ENCODE measurements at regions not wholly inside any gene's neighbourhood (a gene's known extent, or its start where the extent isn't known, plus 50 kb on each side); places are given as distances from the start of the nearest gene placed in this dataset.
"Not testable (repeated sequence)": the region's sequence is repeated elsewhere in the genome, so short reads cannot be mapped to it uniquely, and the experiment has no call there.

DNA sequence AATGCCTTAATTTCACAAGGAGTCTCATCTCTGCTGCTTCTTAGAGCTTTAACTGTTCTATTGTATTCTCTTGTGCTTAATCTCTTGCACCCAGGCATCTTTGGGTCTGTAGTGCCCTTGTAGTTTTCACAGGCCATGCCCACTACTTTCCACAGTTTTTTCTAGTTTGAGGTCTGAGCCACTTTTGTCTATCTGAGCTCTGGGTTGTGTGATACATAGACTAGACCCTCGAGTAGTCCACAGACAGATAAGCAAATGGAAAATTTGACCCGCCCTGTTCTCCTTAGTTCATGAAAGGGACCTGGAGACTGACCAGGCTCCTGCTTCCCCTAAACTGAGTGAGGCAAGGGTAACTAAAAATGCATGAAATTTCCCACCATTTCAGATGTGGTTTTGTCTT is 466.8 kb upstream of the ZEB2 start:
- no peak for DNase-seq (ENCODE audit: low spot score)

DNA sequence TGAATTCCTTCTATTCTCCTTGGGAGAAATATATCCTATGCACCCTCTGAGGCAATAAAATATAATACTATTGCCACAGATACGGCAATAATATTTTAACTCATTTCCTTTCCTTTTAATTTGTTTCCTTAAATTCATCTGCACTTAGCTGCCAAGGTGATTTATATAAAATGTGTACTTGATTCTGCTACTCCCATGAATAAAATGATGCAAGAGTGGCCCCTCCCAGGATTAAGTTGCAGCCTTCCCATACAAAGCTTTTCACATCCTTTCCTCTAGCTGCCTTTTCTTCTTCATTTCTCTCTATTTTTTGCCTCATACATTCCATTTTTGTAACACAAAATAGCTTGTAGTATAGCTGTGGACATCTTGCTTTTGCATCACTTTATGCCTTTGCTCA is 464.1 kb upstream of the ZEB2 start:
- no peak for DNase-seq (ENCODE audit: low spot score)

DNA sequence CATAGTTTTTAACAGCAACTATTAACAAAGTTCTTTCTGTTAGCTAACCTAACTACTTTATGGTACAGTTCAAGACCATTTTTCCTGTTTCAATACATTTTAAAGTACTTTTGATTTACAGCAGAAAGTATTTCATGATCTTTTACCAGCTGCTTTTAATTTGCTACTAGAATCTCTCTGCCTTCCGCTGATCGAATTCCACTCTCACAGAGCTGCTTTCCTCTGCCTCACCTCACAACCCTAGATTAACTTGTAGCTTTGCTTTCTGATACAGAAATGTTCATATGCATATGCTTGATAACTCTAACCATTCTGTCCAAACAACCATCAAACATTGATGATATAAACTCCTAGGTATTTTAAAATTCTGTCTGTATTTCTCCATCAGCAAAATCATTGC is 463.2 kb upstream of the ZEB2 start:
- DNase-seq (ENCODE audit: low spot score), result no peak

DNA sequence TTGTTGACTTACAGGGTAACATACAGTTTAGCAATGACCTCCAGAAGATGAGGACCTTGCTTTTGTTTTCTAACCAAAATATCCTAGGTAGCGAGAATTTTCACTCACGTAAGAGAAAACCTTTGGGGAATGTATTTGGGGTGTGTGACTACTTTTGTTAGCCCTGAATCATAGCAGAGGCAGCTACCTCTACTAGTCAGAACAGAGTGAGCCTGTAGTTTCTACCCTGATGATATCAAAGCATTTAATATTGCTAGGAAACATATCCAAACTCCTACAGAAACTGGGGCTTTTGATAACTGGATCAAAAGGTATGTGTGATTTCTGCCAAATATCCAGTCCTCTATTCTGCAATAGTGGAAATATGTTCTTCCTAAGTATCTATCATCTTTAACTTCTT is 462.6 kb upstream of the ZEB2 start:
- no peak for DNase-seq (ENCODE audit: low spot score)

DNA sequence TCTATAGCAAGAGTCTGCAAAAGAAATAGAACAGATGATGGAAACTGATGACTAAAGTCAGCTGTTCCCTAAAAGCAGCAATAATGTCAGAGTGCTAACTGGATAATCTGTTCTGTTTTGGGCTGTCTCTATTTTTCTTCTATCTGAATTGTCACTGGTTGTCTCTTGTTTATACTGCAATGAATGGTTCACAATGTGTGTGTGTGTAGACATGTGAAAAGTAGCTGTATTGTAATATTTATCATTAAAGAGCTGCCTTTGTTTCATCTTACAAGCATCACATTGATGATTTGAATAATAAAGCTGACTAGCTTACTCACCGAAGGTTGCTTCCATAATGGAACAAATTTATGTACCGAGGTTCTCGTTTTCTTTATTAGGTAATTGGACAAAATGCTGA is 456.0 kb upstream of the ZEB2 start:
- DNase-seq (ENCODE audit: low spot score), result no peak

DNA sequence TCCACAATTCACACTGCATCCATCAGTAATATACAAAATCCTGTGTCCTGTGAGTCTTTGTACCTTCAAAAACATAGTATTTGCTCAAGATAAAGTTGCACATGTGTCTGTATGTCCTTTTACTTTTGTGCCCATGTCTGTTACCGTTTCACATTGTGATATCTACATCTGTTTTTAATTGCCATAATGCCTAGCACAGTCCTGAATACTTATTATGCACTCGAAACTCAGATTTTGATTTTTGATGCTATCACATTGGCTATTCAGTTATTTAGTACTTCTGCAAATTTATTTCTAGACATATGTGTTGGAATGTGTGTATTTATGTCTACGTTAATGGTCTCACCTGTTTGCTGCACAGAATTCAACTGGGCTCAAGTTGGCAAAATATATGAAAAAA is 452.8 kb upstream of the ZEB2 start:
- DNase-seq (ENCODE audit: low spot score), result no peak

DNA sequence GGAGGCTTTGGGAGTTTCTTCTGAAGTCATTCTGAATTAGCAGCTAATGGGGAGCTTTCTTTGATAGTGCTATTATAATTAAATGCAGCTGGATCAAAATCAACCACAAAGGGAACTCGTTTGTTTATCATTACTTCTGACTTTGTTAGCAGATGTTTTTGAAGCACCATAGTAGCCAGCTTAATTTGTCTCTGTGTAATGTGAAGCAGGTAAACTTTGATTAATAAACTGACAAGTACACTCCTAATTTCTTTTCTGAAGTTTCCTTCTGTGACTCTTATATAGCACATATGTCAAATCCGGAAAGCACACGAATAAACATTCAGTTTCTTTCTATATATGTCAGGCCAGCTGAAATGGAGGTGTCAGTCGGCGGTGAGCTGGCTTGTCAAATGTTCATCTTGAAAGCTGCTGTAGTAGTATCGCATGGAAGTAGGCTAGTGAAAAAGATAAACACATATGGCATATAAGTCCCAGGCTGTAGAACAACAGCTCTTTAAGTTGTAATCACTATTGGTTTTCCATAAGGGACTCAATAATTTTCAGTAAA is 451.9 kb upstream of the ZEB2 start:
- no peak for DNase-seq (ENCODE audit: low spot score)

DNA sequence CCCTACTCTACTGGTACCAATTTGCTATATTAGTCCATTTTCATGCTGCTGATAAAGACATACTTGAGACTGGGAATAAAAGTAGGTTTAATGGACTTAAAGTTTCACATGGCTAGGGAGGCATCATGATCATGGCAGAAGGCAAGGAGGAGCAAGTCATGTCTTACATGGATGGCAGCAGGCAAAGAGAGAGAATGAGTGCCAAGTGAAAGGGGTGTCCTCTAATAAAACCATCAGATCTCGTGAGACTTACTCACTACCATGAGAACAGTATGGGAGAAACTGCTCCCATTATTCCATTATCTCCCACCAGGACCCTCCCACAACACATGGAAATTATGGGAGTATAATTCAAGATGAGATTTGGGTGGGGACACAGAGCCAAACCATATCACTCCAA is 450.5 kb upstream of the ZEB2 start:
- not testable (repeated sequence) for DNase-seq (ENCODE audit: low spot score)

DNA sequence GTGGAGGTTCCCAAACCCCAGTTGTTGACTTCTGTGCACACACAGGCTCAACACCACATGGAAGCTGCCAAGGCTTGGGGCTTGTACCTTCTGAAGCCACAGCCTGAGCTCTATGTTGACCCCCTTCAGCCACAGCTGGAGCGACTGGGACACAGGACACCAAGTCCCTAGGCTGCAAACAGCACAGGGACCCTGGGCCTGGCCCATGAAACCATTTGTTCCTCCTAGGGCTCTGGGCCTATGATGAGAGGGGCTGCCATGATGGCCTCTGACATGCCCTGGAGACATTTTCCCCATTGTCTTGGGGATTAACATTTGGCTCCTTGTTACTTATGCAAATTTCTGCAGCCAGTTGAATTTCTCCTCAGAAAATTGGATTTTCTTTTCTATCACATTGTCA is 449.6 kb upstream of the ZEB2 start:
- DNase-seq (ENCODE audit: low spot score), result not testable (repeated sequence)

DNA sequence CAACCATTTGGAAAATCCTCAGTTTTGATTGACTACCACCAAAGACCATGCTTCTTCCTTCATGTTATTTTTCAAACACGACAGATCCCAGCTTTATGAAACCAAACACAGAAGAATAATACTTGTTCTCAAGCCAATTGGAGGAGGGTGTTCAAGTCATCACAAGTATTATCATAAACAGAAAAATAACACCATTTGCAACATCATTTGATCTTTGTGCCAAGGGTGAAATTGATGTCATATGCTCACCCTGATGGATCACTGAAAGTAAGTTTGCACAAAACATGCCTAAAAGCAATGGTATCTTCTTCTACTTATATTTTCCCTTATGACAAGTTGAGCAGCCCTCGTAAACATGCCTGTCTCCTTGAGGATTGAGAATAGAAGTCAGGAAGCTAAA is 448.0 kb upstream of the ZEB2 start:
- no peak for DNase-seq (ENCODE audit: low spot score)

DNA sequence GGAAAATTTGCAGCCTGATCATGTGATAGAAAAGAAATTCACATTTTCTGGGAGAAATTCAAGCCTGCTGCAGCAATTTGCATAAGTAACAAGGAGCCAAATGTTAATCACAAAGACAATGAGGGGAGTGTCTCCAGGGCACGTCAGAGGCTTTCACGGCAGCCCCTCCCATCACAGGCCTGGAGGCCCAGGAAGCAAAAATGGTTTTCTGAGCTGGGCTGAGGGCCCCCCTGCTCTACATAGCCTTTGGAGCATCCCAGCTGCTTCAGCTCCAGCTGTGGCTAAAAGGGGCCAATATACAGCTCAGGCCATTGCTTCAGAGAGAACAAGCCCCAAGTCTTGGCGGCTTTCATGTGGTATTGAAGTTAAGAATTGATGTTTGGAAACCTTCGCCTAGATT is 445.3 kb upstream of the ZEB2 start:
- DNase-seq (ENCODE audit: low spot score), result no peak

DNA sequence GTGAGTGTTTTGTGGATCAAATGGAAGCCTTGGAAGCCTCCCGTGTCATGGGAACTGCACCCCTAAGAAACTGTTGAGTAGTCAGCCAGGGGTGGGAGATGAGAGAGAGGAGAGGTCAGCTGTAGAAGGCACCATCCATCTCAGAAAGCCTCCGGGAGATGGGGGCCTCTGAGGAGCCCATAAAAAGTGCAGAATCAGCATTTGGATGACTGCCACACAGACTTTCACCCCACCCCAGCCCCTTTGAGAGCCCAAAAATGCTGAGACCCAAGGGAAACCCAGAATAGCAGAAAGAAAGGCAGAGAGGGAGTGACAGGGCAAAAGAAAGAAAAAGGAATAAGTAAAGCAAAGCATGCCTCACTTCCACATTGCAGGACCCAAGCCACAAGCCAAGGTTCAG is 443.1 kb upstream of the ZEB2 start:
- no peak for DNase-seq (ENCODE audit: low spot score)

DNA sequence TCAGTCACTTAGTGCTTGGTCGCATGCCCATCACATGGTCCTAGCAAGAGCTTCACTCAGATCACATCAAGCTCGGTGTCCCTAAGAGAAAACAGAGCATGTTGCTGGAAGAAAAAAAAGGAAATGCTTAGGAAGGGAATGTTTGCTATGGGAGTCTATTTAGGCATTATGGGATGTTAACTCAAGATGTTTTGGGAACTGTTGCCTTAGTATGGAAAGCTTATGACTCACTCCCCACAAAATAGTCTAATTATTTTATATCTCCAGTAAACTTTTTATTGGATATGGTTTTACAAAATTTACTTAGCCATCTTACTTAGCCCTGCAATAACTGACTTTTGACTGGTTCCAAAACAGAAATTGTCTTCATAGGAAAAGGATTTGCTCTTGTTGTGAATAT is 439.5 kb upstream of the ZEB2 start:
- no peak for DNase-seq (ENCODE audit: low spot score)

DNA sequence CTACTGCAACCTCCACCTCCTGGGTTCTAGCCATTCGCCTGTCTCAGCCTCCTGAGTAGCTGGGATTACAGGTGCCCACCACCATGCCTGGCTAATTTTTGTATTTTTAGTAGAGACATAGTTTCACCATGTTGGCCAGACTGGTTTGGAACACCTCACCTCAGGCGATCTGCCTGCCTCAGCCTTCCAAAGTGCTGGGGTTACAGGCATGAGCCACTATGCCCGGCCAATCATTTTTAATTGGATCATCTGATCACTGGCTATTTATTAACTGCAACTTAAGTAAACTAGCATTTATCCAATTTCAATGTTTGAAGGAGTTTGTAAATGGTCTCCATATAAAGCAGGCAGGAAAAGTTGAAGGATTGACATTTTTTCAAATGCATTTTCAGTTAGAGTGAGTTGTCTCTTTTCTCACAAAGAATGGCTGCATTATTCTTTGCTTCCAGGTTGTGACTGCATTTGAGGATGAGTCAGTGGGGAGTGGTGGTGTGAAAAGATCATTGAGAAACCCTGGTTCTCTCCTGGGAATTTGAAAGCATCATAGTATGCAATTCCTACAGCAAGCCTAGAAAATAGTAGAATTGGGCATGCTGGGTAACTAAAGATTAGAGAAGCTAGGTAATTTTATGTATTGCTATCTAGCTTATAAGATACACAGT is 431.1 kb upstream of the ZEB2 start:
- no peak for DNase-seq (ENCODE audit: low spot score)

DNA sequence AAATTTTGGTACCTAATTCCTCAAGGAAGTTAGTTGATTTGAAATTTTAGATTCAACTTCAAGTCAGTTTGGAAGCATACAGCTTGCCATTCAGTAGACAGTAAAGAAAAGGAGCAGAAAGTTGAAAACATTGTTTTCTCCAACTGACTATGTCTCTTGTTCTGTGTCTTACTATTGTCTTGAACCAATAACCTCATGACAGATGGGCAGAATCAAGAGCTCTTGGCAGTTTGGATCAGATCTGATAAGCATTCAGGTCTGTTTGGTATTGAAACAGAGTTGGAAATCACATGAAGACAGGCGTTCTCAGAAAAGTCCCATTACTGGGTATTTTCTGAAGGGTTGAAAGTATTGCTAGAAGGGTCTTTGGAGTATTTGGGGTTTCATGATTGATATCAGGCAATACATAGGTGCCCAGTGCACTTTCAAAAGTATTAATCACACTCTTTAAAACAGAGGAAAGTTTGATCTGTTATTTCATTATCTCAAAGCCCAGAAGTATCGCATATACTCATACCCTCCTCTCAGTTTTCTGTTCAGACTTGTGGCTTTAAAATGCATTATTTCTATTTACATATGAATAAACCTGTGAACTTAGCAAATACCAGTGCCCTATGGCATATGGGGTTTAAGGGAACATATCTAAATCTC is 428.4 kb upstream of the ZEB2 start:
- no peak for DNase-seq (ENCODE audit: low spot score)

DNA sequence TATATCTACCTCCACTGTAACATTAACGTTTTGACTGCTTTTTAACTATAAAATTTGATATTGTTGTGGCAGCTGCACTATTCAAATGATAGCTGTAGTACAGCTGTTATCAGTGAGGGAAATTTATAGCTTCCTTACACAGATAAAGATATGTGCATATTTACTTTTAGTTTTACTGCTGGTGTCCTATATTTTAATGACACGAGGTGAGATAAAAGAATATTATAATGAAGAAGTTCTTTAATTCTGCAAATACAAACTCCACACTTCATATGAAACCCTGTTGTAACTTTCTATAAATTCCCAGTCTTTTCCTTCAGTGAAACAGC is 427.8 kb upstream of the ZEB2 start:
- DNase-seq (ENCODE audit: low spot score), result no peak

DNA sequence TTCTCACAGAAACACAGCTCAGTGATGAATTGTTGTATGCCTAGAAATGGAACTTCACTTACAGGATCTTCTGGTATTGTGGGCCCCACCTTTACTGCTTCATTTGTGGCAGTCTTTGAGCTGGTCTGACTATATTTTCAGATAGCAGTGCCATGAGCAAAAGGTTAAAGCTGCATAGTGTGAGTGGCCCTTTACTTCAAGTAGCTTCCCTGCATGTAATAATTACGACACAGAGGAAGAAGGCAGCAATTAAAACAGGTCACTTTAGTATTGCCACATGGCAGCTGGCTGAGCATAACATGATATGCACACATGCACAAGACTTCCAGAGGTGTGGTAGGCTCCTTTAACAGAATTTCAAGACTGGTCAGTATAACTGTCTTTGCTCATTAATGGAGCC is 426.3 kb upstream of the ZEB2 start:
- no peak for DNase-seq (ENCODE audit: low spot score)

DNA sequence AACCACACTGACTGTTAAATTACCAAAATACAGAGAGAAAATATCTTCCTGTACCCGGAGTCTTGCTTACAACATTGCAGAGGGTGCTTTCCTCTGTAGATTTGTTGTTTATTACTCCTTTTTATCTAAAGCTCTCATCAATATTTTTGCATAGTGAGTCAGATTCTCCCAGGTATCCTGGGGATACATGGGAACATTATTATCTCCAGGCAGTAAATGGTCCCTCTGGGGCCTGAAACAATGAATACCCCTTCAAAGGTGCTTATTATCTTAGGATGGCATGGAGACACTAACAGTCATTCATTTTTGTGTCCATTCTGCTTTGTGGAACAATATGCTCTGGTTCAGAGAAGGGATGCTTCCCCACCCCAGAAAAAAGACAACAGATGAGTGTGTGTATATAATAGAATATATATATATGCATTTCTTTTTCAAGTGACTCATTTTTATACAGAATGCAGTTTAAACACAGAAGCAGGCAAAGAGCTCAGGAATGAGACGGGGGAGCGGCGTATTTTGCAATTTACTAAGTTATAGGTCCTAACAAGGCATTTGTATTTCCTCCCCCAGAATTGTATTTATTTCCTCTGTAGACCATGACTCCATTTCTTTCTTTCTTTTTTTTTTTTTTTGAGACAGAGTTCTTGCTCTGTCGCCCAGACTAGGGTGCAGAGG is 424.8 kb upstream of the ZEB2 start:
- DNase-seq (ENCODE audit: low spot score), result no peak

DNA sequence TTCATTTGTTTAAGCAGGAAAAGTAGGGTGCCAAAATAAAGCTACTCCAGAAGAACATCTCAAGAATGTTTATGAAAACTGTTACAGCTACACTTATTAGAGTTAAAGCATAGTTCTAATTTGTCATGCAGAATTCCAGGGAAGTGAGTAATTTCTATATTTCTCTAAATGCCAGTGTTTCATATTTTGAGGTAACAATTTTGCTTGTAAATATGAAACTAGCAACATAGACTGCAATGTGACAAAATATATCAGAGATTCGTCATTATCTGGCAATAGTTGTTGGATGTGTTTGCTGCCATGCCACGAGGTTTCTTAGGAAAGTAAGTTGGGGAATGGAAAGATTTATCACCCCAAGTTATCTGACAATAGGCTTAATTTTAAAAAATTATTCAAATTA is 424.1 kb upstream of the ZEB2 start:
- DNase-seq (ENCODE audit: low spot score), result no peak

DNA sequence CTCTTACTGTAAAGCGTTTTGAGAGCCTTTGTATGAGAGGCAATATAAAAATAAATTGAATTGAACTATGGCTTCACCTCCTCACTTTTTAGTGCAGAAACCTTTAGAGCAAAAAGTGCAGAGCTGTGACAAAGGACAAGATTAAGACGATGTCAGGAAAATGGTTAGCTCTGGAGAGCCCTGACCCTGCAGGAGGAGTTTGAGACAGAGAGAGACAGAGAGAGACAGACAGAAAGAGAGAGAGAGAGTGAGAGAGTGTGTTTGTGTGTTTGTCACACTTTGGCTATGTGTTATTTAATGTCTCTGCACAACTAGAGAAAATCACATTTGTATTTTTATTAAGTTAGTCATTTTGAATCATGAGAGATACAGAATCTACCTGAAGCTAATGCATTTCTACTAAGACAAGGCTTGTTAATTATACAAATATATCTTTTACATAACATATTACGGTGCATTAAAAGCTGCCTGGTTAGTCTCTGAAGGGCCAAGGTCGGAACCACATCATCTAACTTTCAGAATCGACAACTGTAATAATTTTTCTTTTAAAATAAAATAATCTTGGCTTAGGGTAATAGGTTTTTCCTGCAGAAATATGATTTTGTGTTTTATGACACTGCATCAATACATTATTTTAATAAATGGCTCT is 423.5 kb upstream of the ZEB2 start:
- DNase-seq (ENCODE audit: low spot score), result no peak

DNA sequence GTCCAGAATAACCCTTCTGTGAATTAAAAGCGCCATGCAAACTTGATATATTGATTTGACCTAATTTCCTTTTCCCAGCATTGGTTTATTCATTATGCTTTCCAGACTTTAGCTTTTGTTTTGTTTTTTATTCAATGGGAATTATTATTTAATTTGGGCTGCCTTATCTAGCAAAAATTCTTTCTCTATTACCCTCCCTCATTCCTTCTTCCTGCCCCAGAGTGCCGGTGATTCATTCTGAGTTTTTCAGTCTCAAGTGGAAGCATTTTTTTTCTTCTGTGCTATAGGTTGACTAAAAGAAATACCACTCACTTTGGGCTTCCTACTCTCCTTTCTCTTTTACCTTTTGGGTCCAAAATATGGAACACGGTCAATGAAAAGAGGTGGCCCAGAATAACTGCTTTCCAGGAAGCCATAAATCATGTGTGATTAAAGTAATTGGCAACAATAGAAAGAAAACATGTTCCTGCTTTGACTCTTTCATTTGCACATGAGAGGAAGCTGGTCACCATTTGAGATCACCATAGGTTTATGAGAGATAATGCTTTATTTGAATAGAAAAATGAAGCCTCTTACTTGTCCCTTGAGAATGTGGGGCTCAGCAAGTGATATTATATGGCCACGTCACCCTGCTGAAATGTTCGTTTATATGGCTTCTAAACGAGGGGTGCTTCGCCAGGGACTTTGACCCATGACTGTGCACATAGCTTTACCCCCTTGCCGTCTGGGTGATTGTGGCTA is 422.8 kb upstream of the ZEB2 start:
- DNase-seq (ENCODE audit: low spot score), result no peak

DNA sequence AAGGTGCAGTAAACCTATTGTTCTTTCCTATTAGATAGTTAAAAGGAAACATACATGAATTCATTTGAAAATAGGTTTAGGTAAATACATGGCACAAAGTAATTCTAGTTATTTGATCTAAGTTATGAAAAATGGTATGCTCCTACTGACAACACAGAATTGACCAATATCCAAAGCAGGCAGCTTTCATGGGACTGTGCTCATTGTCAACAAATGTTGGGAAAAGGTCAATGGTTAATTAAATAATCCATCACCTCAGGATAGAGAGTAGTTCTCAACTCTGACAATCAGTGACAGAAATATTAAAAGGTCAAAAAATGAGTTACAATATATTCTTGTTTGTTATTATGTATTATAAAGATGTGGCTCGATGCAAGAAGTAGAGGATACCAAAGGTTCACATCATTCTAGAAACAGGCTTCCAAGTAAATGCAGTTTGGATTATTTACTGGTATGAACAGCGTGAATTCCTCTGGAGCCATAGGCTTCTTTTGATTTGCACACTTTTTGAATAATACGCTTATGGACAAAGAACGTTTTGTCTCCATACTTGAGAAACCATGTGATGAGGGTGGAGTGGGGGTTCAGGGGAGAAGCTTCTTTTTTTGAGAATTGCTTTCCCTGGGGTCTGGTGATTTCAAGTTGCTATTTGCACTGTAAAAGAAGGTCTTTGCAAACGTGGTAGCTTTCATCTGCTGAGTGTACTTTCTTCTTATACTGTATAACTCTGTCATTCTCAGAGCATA is 422.0 kb upstream of the ZEB2 start:
- no peak for DNase-seq (ENCODE audit: low spot score)

Measured in iPS-NIHi11 (cell line).